ENCODE measurements at regions not wholly inside any gene's neighbourhood (a gene's known extent, or its start where the extent isn't known, plus 50 kb on each side); places are given as distances from the start of the nearest gene placed in this dataset.

GRCh38 chr1:2882966-2883696, 81.6 kb upstream of the TTC34 start:
- no peak for DNase-seq (ENCODE audit: low read depth in 1 of 2, low spot score in 1 of 2)
- H3K27me3 ChIP-seq, result no peaks in the 10 kb centered on the region
- no peak overlapping the region for H3K27ac ChIP-seq
- H3K9me3 ChIP-seq (ENCODE audit: low read depth), result no peaks in the 10 kb centered on the region
- H3K4me1 ChIP-seq (ENCODE audit: low read depth), result no peaks in the 10 kb centered on the region
- H3K36me3 ChIP-seq, result no peaks in the 10 kb centered on the region
- no peak overlapping the region for H3K4me3 ChIP-seq
- TF ChIP-seq CTCF (IDR thresholded peaks at IDR 0.05; ENCODE audit: low read depth, low read length), result no peak

- Histone ChIP-seq H3K4me1 (ENCODE audit: low read depth) (no peaks in the 10 kb centered on the region), H3K4me3 (no peak overlapping the region), H3K9me3 (ENCODE audit: low read depth) (no peaks in the 10 kb centered on the region), H3K36me3 (no peaks in the 10 kb centered on the region), H3K27me3 (no peaks in the 10 kb centered on the region), H3K27ac (no peak overlapping the region)
- TF ChIP-seq CTCF (IDR thresholded peaks at IDR 0.05; ENCODE audit: low read depth, low read length), result no peak
- no peak for DNase-seq (ENCODE audit: low read depth in 1 of 2, low spot score in 1 of 2)
Measured at GRCh38 chr1:2885001-2885400, 83.5 kb upstream of the TTC34 start.

GRCh38 chr1:2886631-2887030, 85.1 kb upstream of the TTC34 start:
- Histone ChIP-seq H3K36me3 (no peaks in the 10 kb centered on the region), H3K27ac (no peak overlapping the region), H3K9me3 (ENCODE audit: low read depth) (no peaks in the 10 kb centered on the region), H3K4me3 (no peak overlapping the region), H3K4me1 (ENCODE audit: low read depth) (no peaks in the 10 kb centered on the region), H3K27me3 (no peaks in the 10 kb centered on the region)
- TF ChIP-seq CTCF (IDR thresholded peaks at IDR 0.05; ENCODE audit: low read depth, low read length), result no peak
- no peak for DNase-seq (ENCODE audit: low read depth in 1 of 2, low spot score in 1 of 2)

- Histone ChIP-seq H3K4me3 (no peak overlapping the region), H3K27ac (no peak overlapping the region), H3K4me1 (ENCODE audit: low read depth) (no peaks in the 10 kb centered on the region), H3K9me3 (ENCODE audit: low read depth) (no peaks in the 10 kb centered on the region), H3K36me3 (no peaks in the 10 kb centered on the region), H3K27me3 (no peaks in the 10 kb centered on the region)
- TF ChIP-seq CTCF (IDR thresholded peaks at IDR 0.05; ENCODE audit: low read depth, low read length), result no peak
- DNase-seq (ENCODE audit: low read depth in 1 of 2, low spot score in 1 of 2), result no peak
Measured at GRCh38 chr1:2887941-2888855, 86.7 kb upstream of the TTC34 start.

- TF ChIP-seq CTCF (IDR thresholded peaks at IDR 0.05; ENCODE audit: low read depth, low read length), result no peak
- Histone ChIP-seq H3K4me1 (ENCODE audit: low read depth) (no peaks in the 10 kb centered on the region), H3K27ac (no peak overlapping the region), H3K9me3 (ENCODE audit: low read depth) (no peaks in the 10 kb centered on the region), H3K36me3 (no peaks in the 10 kb centered on the region), H3K4me3 (no peak overlapping the region), H3K27me3 (no peaks in the 10 kb centered on the region)
- no peak for DNase-seq (ENCODE audit: low read depth in 1 of 2, low spot score in 1 of 2)
Measured at GRCh38 chr1:2890221-2890850, 88.8 kb upstream of the TTC34 start.
